HepG2 (cell line): ENCODE measurements at regions not wholly inside any gene's neighbourhood (a gene's known extent, or its start where the extent isn't known, plus 50 kb on each side); places are given as distances from the start of the nearest gene placed in this dataset.

Experiments used
- ATAC-seq: fragments of 200-7000 bp; cut with Tn5 transposase; 3 replicates; pipeline ENCODE4 v1.9.1; 2020; ENCODE audit warnings: mild to moderate bottlenecking, moderate library complexity
- BruUV-seq: library from RNA; stranded (reverse); fragments of 400-500 nt; replicated peaks from 2 replicates; lab custom pipeline; 2021; lab: Mats Ljungman, UMichigan
- CTCF ChIA-PET: fragments of 300-600 bp; formaldehyde crosslinking; extraction: SDS; loops from one replicate; lab custom pipeline; 2021; ENCODE audit warnings: low total read pairs, inconsistent platforms, low intra/inter-chr PET ratio; lab: Yijun Ruan, JAX
- POLR2A ChIA-PET: fragments of 350-600 bp; sonication (Branson Sonifier 250); formaldehyde crosslinking; loops from one replicate; lab custom pipeline; 2020; ENCODE audit warnings: antibody characterized with exemption, inconsistent platforms; lab: Yijun Ruan, JAX
- DNase-seq: peaks from one replicate; pipeline ENCODE4 v3.0.0-alpha.2; 2015; ENCODE audit warnings: low spot score
- FAIRE-seq: peaks from 3 replicates; lab custom pipeline; 2011; peaks lifted over from hg19 to GRCh38; lab: Jason Lieb, UNC
- H2AFZ ChIP-seq: one replicate; pipeline ENCODE4 v1.6.1; 2011; ENCODE audit warnings: low read length, inconsistent platforms
- H3K27ac ChIP-seq: fragments of 300-600 bp; 3 replicates; pipeline ENCODE4 v1.8.0; 2011; ENCODE audit warnings: mixed run types, mild to moderate bottlenecking, mixed read lengths, low read length, inconsistent platforms; ENCODE audit not compliant: insufficient read depth; ENCODE audit errors: extremely low read length
- H3K27me3 ChIP-seq, 2 experiments: fragments of 200-600 bp in 1 of 2; 2 replicates in 1 of 2; 3 replicates in 1 of 2; pipeline versions ENCODE4 v1.6.0 to v1.8.0; 2011; ENCODE audit warnings: low read length in 2 of 2, mild to moderate bottlenecking in 2 of 2, moderate library complexity in 2 of 2, inconsistent platforms in 1 of 2; ENCODE audit not compliant: insufficient read depth in 2 of 2, control insufficient read depth in 1 of 2
- H3K36me3 ChIP-seq, 2 experiments: fragments of 200-600 bp in 1 of 2; replicated peaks in 1 of 2; 2 replicates in 1 of 2; 3 replicates in 1 of 2; pipeline versions ENCODE4 v1.5.1 to v1.8.0; 2011; ENCODE audit warnings: low read length in 2 of 2, inconsistent platforms in 1 of 2; ENCODE audit not compliant: insufficient read depth in 2 of 2, control insufficient read depth in 1 of 2
- H3K4me1 ChIP-seq: 2 replicates; pipeline ENCODE4 v1.5.1; 2012; ENCODE audit warnings: low read length, inconsistent platforms; ENCODE audit not compliant: insufficient read depth
- H3K4me2 ChIP-seq: 2 replicates; pipeline ENCODE4 v1.6.0; 2011; ENCODE audit warnings: low read depth, low read length, inconsistent platforms
- H3K4me3 ChIP-seq, 3 experiments: fragments of 200-600 bp in 1 of 3; sonication (generic), shearing (Covaris generic) in 1 of 3; replicated peaks in 1 of 3; 2 replicates each; pipeline ENCODE4 v1.5.1; 2011 to 2016; ENCODE audit warnings: low read length in 3 of 3, inconsistent platforms in 2 of 3, low read depth in 2 of 3, mild to moderate bottlenecking in 2 of 3, control low read depth in 1 of 3, mixed read lengths in 1 of 3; ENCODE audit not compliant: insufficient read depth in 1 of 3
- H3K79me2 ChIP-seq: one replicate; pipeline ENCODE4 v1.6.1; 2011; ENCODE audit warnings: low read length, inconsistent platforms; ENCODE audit not compliant: insufficient read depth
- H3K9ac ChIP-seq: 2 replicates; pipeline ENCODE4 v1.6.0; 2011; ENCODE audit warnings: mild to moderate bottlenecking, low read depth, low read length, inconsistent platforms; ENCODE audit not compliant: insufficient read depth
- H3K9me3 ChIP-seq: 2 replicates; pipeline ENCODE4 v1.5.1; 2012; ENCODE audit warnings: mild to moderate bottlenecking, low read length
- H4K20me1 ChIP-seq: 2 replicates; pipeline ENCODE4 v1.6.0; 2011; ENCODE audit warnings: inconsistent platforms, mild to moderate bottlenecking, low read length, moderate library complexity; ENCODE audit not compliant: insufficient read depth
- ARHGAP35 ChIP-seq: sonication (generic); formaldehyde crosslinking; IDR thresholded peaks from 2 replicates; pipeline ENCODE4 v1.9.0; 2022; ENCODE audit warnings: mild to moderate bottlenecking, inconsistent platforms, moderate library complexity, missing genetic modification reagents, borderline replicate concordance
- BHLHE40 ChIP-seq: IDR thresholded peaks from 2 replicates; pipeline ENCODE4 v1.6.1; 2011; ENCODE audit warnings: low read length, improper control_type of control experiment
- GMEB2 ChIP-seq: IDR thresholded peaks from 2 replicates; pipeline ENCODE4 v1.6.1; 2016; ENCODE audit warnings: missing biosample characterization, missing genetic modification reagents, low read depth
- HNF1A ChIP-seq, 2 experiments: sonication (generic) in 1 of 2; formaldehyde crosslinking in 1 of 2; IDR thresholded peaks; 2 replicates each; pipeline versions ENCODE4 v1.4.0 to v1.6.1; 2016 to 2020; ENCODE audit warnings: borderline replicate concordance in 1 of 2, low read depth in 1 of 2, mild to moderate bottlenecking in 1 of 2, missing genetic modification reagents in 1 of 2
- MAF1 ChIP-seq: sonication (generic); formaldehyde crosslinking; IDR thresholded peaks from 2 replicates; pipeline ENCODE4 v1.5.0; 2020; ENCODE audit warnings: missing genetic modification reagents, borderline replicate concordance
- PHF5A ChIP-seq: IDR thresholded peaks from one replicate; pipeline ENCODE4 v1.6.1; 2018; ENCODE audit warnings: low read depth, missing genetic modification reagents; ENCODE audit not compliant: unreplicated experiment
- TOPORS ChIP-seq: sonication (generic); formaldehyde crosslinking; IDR thresholded peaks from 2 replicates; pipeline ENCODE4 v1.8.0; 2023; ENCODE audit warnings: mild to moderate bottlenecking, missing genetic modification reagents
- ZNF329 ChIP-seq: sonication (generic); formaldehyde crosslinking; IDR thresholded peaks from 2 replicates; pipeline ENCODE4 v1.9.0; 2021; ENCODE audit warnings: low read depth, mild to moderate bottlenecking, missing genetic modification reagents
- ZNF781 ChIP-seq: sonication (generic); formaldehyde crosslinking; IDR thresholded peaks from 2 replicates; pipeline ENCODE4 v1.5.1; 2020; ENCODE audit warnings: borderline replicate concordance, mild to moderate bottlenecking, missing genetic modification reagents; ENCODE audit errors: not compliant biosample characterization
- WGBS: methylation state at CpG from one replicate; pipeline ENCODE4 v1.1.6; 2017; ENCODE audit warnings: low lambda C conversion rate; 5-methylcytosine and 5-hydroxymethylcytosine counted together
- in situ Hi-C: cut with HindIII; loops from 2 replicates; pipeline ENCODE4 v1.10.0; 2017; ENCODE audit warnings: low pct_unique_long_range_greater_than_20kb; ENCODE audit not compliant: extremely low pct_ligation_motif_present
- intact Hi-C: fragments of 100-400 bp; cut with micrococcal nuclease; formaldehyde crosslinking; loops from one replicate; pipeline ENCODE4 v1.10.0; 2022; ENCODE audit not compliant: unreplicated experiment
- TF ChIP-seq, protein P1 (sequence below): sonication (generic); formaldehyde crosslinking; IDR thresholded peaks from 2 replicates; pipeline ENCODE4 v1.8.0; 2022; ENCODE audit warnings: mild to moderate bottlenecking, missing genetic modification reagents, moderate library complexity

DNA sequence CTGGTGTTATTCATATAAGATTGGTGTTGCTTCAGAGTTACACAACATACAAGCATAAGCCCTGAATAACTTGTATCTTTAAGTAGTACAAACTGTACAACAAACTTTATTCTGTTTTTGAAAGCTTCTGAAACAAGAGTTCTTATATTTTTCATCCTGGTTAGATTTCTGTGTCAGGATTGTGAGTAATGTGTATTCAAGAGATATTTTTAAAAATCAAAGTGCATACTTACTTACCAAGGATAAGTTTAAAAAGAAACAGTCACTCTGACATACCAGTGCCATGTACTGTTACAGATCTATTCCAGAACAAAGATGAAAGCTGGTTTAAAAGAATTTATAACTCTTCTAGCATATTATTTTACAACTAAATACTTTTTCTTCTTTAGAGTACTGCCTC lies 755.1 kb downstream of the ZPLD1 start:
- intact Hi-C loops = no loop called here
- H3K9me3 ChIP-seq = peaks cover 16% of the 10 kb centered on the region
- no peaks in the 10 kb centered on the region for H3K36me3 ChIP-seq
- H2AFZ ChIP-seq = no peak overlapping the region
- H3K27ac ChIP-seq = no peak overlapping the region
- no peak overlapping the region for H3K9ac ChIP-seq
- H3K4me1 ChIP-seq = no peaks in the 10 kb centered on the region
- no peak overlapping the region for H3K4me2 ChIP-seq
- no peaks in the 10 kb centered on the region for H3K27me3 ChIP-seq
- no peaks in the 10 kb centered on the region for H4K20me1 ChIP-seq
- in situ Hi-C loops = no loop called here
- H3K4me3 ChIP-seq = no peak overlapping the region
- POLR2A ChIA-PET = no interaction called here
- CTCF ChIA-PET = no interaction called here
- no peaks in the 10 kb centered on the region for H3K79me2 ChIP-seq
- no TSS peak for BruUV-seq
- no peak for ATAC-seq
- DNase-seq = no peak
- no peak for FAIRE-seq
- TF ChIP-seq ARHGAP35 = no peak
- TF ChIP-seq ZNF781 (CRISPR knock-in tag) = no peak
- no peak for TF ChIP-seq PHF5A (CRISPR knock-in tag)

DNA sequence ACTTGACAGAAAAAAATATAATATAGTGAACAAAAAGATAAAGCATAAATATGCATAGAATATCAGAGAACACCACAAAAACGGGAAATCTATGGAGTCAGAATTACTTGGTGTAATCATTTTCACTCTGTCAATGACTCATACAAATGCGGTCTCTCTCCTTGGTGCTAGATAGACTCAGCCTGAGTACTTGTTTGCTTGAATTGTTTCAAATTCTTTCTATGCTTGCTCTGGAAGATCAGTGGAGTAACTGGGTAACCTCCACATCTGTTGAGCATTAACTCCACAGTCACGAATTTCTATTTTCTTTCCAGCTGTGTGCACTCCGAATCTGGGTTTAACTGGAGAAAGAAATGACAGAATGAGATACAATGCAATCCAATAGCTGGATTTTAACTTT lies 760.4 kb downstream of the ZPLD1 start:
- H3K4me3 ChIP-seq = no peak overlapping the region
- 1% methylated on average over 4 of the region's 4 CpGs for WGBS
- H3K27ac ChIP-seq = no peak overlapping the region
- H3K9me3 ChIP-seq = peaks cover 3% of the 10 kb centered on the region; the same call in 1 of the 2 replicates
- intact Hi-C loops (no loop called here), in situ Hi-C loops (no loop called here)
- no peak overlapping the region for H2AFZ ChIP-seq
- ATAC-seq (no peak), DNase-seq (no peak), FAIRE-seq (no peak)
- H3K4me1 ChIP-seq = no peaks in the 10 kb centered on the region
- no peak overlapping the region for H3K4me2 ChIP-seq
- H3K27me3 ChIP-seq = no peaks in the 10 kb centered on the region
- no peaks in the 10 kb centered on the region for H3K36me3 ChIP-seq
- POLR2A ChIA-PET = no interaction called here
- no TSS peak for BruUV-seq
- no peaks in the 10 kb centered on the region for H3K79me2 ChIP-seq
- H4K20me1 ChIP-seq = no peaks in the 10 kb centered on the region
- no peak overlapping the region for H3K9ac ChIP-seq
- CTCF ChIA-PET = no interaction called here
- TF ChIP-seq MAF1 (CRISPR knock-in tag) (no peak), BHLHE40 (no peak), ZNF329 (CRISPR knock-in tag) (no peak), TOPORS (CRISPR knock-in tag) (no peak), HNF1A (IDR thresholded peaks at IDR 0.05; ENCODE audit: low read depth) (no peak), HNF1A (CRISPR knock-in tag; IDR thresholded peaks at IDR 0.05; ENCODE audit: borderline replicate concordance) (no peak), GMEB2 (CRISPR knock-in tag) (no peak)
- TF ChIP-seq, protein P1, sequence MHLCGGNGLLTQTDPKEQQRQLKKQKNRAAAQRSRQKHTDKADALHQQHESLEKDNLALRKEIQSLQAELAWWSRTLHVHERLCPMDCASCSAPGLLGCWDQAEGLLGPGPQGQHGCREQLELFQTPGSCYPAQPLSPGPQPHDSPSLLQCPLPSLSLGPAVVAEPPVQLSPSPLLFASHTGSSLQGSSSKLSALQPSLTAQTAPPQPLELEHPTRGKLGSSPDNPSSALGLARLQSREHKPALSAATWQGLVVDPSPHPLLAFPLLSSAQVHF (CRISPR knock-in tag) = no peak
